Adrenal gland (tissue), 5 donors: ENCODE measurements at regions not wholly inside any gene's neighbourhood (a gene's known extent, or its start where the extent isn't known, plus 50 kb on each side); places are given as distances from the start of the nearest gene placed in this dataset.
"Not testable (repeated sequence)": the region's sequence is repeated elsewhere in the genome, so short reads cannot be mapped to it uniquely, and the experiment has no call there.

Experiments
- CTCF ChIP-seq, 6 experiments: fragments of 450-650 bp in 4 of 6; fragments of 200-600 bp in 2 of 6; sonication (generic) in 1 of 6; IDR thresholded peaks; 1 replicate in 5 of 6; 2 replicates in 1 of 6; pipeline versions ENCODE4 v1.5.1 to v1.8.0; 2016 to 2021; ENCODE audit warnings: antibody characterized with exemption in 6 of 6, mild to moderate bottlenecking in 2 of 6, moderate library complexity in 1 of 6
- POLR2A ChIP-seq, 2 donors: fragments of 450-650 bp; IDR thresholded peaks; one replicate each; pipeline ENCODE4 v1.6.1; 2017; ENCODE audit warnings: antibody characterized with exemption in 2 of 2, mild to moderate bottlenecking in 2 of 2, moderate library complexity in 1 of 2
- donor health status: DM: no; HTN: no; CAD: no.

- not testable (repeated sequence) for TF ChIP-seq CTCF, POLR2A (IDR thresholded peaks at IDR 0.05)
Observed at GRCh38 chr12:46536316-46536715, 163.7 kb upstream of the SLC38A2 start.
